ENCODE measurements at regions not wholly inside any gene's neighbourhood (a gene's known extent, or its start where the extent isn't known, plus 50 kb on each side); places are given as distances from the start of the nearest gene placed in this dataset.
"Not testable (repeated sequence)": the region's sequence is repeated elsewhere in the genome, so short reads cannot be mapped to it uniquely, and the experiment has no call there.

GRCh38 chr21:16218682-16219343 lies 489.0 kb downstream of the USP25 start:
- no peak for DNase-seq (ENCODE audit: low read depth)

- DNase-seq (ENCODE audit: low read depth): not testable (repeated sequence)
Measured at GRCh38 chr21:16224756-16225155, 495.0 kb downstream of the USP25 start.

GRCh38 chr21:16239659-16240265 lies 510.0 kb downstream of the USP25 start:
- peak; percentile 7 for DNase-seq (ENCODE audit: low read depth)

- no peak for DNase-seq (ENCODE audit: low read depth)
Measured at GRCh38 chr21:16241016-16241415, 511.2 kb downstream of the USP25 start.

- no peak for DNase-seq (ENCODE audit: low read depth)
Measured at GRCh38 chr21:16241479-16241963, 511.7 kb downstream of the USP25 start.

- peak; percentile 1 for DNase-seq (ENCODE audit: low read depth)
Measured at GRCh38 chr21:16243396-16243795, 513.6 kb downstream of the USP25 start.

- no peak for DNase-seq (ENCODE audit: low read depth)
Measured at GRCh38 chr21:16248705-16249104, 518.9 kb downstream of the USP25 start.

GRCh38 chr21:16250273-16250672 lies 520.5 kb downstream of the USP25 start:
- peak; percentile 11 for DNase-seq (ENCODE audit: low read depth)

- DNase-seq (ENCODE audit: low read depth): peak; percentile 26
Measured at GRCh38 chr21:16258844-16259611, 529.2 kb downstream of the USP25 start.

- peak; percentile 29 for DNase-seq (ENCODE audit: low read depth)
Measured at GRCh38 chr21:16262091-16262490, 532.3 kb downstream of the USP25 start.

- DNase-seq (ENCODE audit: low read depth): no peak
Measured at GRCh38 chr21:16264319-16264718, 534.5 kb downstream of the USP25 start.

- DNase-seq (ENCODE audit: low read depth): no peak
Measured at GRCh38 chr21:16269476-16269875, 539.7 kb downstream of the USP25 start.

- DNase-seq (ENCODE audit: low read depth): peak; percentile 56
Measured at GRCh38 chr21:16279731-16280581, 550.2 kb downstream of the USP25 start.

GRCh38 chr21:16280686-16281091 lies 550.9 kb downstream of the USP25 start:
- DNase-seq (ENCODE audit: low read depth): peak; percentile 19

GRCh38 chr21:16283516-16283915 lies 553.7 kb downstream of the USP25 start:
- no peak for DNase-seq (ENCODE audit: low read depth)

- DNase-seq (ENCODE audit: low read depth): no peak
Measured at GRCh38 chr21:16285605-16286126, 555.9 kb downstream of the USP25 start.

- no peak for DNase-seq (ENCODE audit: low read depth)
Measured at GRCh38 chr21:16287046-16287445, 557.3 kb downstream of the USP25 start.

GRCh38 chr21:16291296-16291695 lies 561.5 kb downstream of the USP25 start:
- DNase-seq (ENCODE audit: low read depth): no peak

- no peak for DNase-seq (ENCODE audit: low read depth)
Measured at GRCh38 chr21:16294128-16294527, 564.3 kb downstream of the USP25 start.

GRCh38 chr21:16302851-16303282 lies 573.1 kb downstream of the USP25 start:
- peak; percentile 16 for DNase-seq (ENCODE audit: low read depth)

Measured in renal cortical epithelial cell (primary cell).